ENCODE measurements at regions not wholly inside any gene's neighbourhood (a gene's known extent, or its start where the extent isn't known, plus 50 kb on each side); places are given as distances from the start of the nearest gene placed in this dataset.
A peak's percentile ranks its signal among the peaks of the same experiment; 100 is the strongest.

DNA sequence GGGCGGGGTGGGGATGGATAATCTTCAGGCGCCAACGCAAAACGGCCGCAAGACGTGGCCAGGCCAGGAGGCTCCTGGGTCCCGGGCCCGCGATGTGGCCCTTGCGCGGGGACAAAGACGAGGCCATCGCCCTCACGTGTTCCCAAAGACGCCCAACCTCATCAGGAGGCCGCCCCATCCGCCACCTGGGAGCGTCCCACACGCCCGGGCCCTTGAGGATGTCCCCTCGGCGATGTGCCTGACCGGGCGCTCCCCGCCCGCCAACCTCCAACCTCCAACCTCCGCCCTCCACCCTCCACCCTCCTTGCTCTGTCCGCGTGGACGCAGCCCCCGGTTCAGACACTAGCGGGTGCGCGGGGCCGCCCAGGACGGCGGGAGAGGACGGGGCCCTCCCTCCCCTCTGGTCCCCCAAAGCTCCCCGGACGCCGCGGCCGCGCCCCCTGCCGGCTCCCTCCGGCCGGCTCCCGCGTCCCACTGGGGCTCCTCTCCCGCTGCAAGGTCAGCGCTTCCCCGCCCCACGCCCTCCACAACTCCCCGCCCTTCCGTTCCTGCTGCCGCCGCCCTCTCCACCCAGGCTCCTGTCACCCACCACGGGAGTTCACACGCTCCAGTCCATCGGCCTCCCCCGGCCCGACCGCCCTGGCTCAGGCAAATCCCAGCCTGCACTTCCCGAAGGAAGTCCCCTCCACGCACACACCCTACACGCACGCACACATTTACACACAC lies 250.8 kb upstream of the RPL38 start (continued):
- TF ChIP-seq, protein P1, sequence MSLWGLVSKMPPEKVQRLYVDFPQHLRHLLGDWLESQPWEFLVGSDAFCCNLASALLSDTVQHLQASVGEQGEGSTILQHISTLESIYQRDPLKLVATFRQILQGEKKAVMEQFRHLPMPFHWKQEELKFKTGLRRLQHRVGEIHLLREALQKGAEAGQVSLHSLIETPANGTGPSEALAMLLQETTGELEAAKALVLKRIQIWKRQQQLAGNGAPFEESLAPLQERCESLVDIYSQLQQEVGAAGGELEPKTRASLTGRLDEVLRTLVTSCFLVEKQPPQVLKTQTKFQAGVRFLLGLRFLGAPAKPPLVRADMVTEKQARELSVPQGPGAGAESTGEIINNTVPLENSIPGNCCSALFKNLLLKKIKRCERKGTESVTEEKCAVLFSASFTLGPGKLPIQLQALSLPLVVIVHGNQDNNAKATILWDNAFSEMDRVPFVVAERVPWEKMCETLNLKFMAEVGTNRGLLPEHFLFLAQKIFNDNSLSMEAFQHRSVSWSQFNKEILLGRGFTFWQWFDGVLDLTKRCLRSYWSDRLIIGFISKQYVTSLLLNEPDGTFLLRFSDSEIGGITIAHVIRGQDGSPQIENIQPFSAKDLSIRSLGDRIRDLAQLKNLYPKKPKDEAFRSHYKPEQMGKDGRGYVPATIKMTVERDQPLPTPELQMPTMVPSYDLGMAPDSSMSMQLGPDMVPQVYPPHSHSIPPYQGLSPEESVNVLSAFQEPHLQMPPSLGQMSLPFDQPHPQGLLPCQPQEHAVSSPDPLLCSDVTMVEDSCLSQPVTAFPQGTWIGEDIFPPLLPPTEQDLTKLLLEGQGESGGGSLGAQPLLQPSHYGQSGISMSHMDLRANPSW (CRISPR knock-in tag; conservative IDR thresholded peaks at IDR 0.05; ENCODE audit: low read depth): no peak
- TF ChIP-seq SMAD4 (CRISPR knock-in tag; IDR thresholded peaks at IDR 0.05): no peak
- no peak for TF ChIP-seq FOXJ3 (CRISPR knock-in tag; IDR thresholded peaks at IDR 0.05; ENCODE audit: borderline replicate concordance)
- TF ChIP-seq OVOL2 (CRISPR knock-in tag; IDR thresholded peaks at IDR 0.05; ENCODE audit: borderline replicate concordance): no peak
- TF ChIP-seq, protein P2, sequence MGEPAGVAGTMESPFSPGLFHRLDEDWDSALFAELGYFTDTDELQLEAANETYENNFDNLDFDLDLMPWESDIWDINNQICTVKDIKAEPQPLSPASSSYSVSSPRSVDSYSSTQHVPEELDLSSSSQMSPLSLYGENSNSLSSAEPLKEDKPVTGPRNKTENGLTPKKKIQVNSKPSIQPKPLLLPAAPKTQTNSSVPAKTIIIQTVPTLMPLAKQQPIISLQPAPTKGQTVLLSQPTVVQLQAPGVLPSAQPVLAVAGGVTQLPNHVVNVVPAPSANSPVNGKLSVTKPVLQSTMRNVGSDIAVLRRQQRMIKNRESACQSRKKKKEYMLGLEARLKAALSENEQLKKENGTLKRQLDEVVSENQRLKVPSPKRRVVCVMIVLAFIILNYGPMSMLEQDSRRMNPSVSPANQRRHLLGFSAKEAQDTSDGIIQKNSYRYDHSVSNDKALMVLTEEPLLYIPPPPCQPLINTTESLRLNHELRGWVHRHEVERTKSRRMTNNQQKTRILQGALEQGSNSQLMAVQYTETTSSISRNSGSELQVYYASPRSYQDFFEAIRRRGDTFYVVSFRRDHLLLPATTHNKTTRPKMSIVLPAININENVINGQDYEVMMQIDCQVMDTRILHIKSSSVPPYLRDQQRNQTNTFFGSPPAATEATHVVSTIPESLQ (CRISPR knock-in tag; IDR thresholded peaks at IDR 0.05): no peak
- TF ChIP-seq PRRX2 (CRISPR knock-in tag; IDR thresholded peaks at IDR 0.05): no peak
- no peak for TF ChIP-seq GTF2I (CRISPR knock-in tag; conservative IDR thresholded peaks at IDR 0.05)
- no peak for TF ChIP-seq ZNF232 (CRISPR knock-in tag; IDR thresholded peaks at IDR 0.05)
- TF ChIP-seq, protein P3, sequence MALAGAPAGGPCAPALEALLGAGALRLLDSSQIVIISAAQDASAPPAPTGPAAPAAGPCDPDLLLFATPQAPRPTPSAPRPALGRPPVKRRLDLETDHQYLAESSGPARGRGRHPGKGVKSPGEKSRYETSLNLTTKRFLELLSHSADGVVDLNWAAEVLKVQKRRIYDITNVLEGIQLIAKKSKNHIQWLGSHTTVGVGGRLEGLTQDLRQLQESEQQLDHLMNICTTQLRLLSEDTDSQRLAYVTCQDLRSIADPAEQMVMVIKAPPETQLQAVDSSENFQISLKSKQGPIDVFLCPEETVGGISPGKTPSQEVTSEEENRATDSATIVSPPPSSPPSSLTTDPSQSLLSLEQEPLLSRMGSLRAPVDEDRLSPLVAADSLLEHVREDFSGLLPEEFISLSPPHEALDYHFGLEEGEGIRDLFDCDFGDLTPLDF (CRISPR knock-in tag; IDR thresholded peaks at IDR 0.05): peak; percentile 59
- TF ChIP-seq ZNF416 (CRISPR knock-in tag; IDR thresholded peaks at IDR 0.05): no peak
- no peak for TF ChIP-seq RORB (CRISPR knock-in tag; IDR thresholded peaks at IDR 0.05)
- TF ChIP-seq ZNF121 (CRISPR knock-in tag; IDR thresholded peaks at IDR 0.05): no peak
- TF ChIP-seq, protein P4, sequence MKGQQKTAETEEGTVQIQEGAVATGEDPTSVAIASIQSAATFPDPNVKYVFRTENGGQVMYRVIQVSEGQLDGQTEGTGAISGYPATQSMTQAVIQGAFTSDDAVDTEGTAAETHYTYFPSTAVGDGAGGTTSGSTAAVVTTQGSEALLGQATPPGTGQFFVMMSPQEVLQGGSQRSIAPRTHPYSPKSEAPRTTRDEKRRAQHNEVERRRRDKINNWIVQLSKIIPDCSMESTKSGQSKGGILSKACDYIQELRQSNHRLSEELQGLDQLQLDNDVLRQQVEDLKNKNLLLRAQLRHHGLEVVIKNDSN (CRISPR knock-in tag; IDR thresholded peaks at IDR 0.05): peak; percentile 35
- no peak for TF ChIP-seq ZNF138 (CRISPR knock-in tag; conservative IDR thresholded peaks at IDR 0.05)
- TF ChIP-seq ZNF263 (CRISPR knock-in tag; IDR thresholded peaks at IDR 0.05; ENCODE audit: low read depth): no peak
- TF ChIP-seq GABPB1 (CRISPR knock-in tag; IDR thresholded peaks at IDR 0.05): no peak
- TF ChIP-seq, protein P5, sequence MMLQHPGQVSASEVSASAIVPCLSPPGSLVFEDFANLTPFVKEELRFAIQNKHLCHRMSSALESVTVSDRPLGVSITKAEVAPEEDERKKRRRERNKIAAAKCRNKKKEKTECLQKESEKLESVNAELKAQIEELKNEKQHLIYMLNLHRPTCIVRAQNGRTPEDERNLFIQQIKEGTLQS (CRISPR knock-in tag; conservative IDR thresholded peaks at IDR 0.05): no peak
- TF ChIP-seq, protein P6, sequence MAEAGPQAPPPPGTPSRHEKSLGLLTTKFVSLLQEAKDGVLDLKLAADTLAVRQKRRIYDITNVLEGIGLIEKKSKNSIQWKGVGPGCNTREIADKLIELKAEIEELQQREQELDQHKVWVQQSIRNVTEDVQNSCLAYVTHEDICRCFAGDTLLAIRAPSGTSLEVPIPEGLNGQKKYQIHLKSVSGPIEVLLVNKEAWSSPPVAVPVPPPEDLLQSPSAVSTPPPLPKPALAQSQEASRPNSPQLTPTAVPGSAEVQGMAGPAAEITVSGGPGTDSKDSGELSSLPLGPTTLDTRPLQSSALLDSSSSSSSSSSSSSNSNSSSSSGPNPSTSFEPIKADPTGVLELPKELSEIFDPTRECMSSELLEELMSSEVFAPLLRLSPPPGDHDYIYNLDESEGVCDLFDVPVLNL (CRISPR knock-in tag; IDR thresholded peaks at IDR 0.05; ENCODE audit: borderline replicate concordance, low read depth): no peak
- no peak for TF ChIP-seq NR3C1 (CRISPR knock-in tag; conservative IDR thresholded peaks at IDR 0.05; ENCODE audit: low read depth)
- TF ChIP-seq, protein P7, sequence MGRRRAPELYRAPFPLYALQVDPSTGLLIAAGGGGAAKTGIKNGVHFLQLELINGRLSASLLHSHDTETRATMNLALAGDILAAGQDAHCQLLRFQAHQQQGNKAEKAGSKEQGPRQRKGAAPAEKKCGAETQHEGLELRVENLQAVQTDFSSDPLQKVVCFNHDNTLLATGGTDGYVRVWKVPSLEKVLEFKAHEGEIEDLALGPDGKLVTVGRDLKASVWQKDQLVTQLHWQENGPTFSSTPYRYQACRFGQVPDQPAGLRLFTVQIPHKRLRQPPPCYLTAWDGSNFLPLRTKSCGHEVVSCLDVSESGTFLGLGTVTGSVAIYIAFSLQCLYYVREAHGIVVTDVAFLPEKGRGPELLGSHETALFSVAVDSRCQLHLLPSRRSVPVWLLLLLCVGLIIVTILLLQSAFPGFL (CRISPR knock-in tag; IDR thresholded peaks at IDR 0.05; ENCODE audit: borderline replicate concordance): no peak
- TF ChIP-seq, protein P8, sequence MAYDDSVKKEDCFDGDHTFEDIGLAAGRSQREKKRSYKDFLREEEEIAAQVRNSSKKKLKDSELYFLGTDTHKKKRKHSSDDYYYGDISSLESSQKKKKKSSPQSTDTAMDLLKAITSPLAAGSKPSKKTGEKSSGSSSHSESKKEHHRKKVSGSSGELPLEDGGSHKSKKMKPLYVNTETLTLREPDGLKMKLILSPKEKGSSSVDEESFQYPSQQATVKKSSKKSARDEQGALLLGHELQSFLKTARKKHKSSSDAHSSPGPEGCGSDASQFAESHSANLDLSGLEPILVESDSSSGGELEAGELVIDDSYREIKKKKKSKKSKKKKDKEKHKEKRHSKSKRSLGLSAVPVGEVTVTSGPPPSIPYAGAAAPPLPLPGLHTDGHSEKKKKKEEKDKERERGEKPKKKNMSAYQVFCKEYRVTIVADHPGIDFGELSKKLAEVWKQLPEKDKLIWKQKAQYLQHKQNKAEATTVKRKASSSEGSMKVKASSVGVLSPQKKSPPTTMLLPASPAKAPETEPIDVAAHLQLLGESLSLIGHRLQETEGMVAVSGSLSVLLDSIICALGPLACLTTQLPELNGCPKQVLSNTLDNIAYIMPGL (CRISPR knock-in tag; IDR thresholded peaks at IDR 0.05): peak; percentile 85; the same call in 1 of the 2 replicates
- TF ChIP-seq CREM (CRISPR knock-in tag; IDR thresholded peaks at IDR 0.05): no peak
- TF ChIP-seq, protein P9, sequence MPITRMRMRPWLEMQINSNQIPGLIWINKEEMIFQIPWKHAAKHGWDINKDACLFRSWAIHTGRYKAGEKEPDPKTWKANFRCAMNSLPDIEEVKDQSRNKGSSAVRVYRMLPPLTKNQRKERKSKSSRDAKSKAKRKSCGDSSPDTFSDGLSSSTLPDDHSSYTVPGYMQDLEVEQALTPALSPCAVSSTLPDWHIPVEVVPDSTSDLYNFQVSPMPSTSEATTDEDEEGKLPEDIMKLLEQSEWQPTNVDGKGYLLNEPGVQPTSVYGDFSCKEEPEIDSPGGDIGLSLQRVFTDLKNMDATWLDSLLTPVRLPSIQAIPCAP (CRISPR knock-in tag; IDR thresholded peaks at IDR 0.05): no peak
- 0 out of 2 replicates have a peak, but pooled peaks have one; percentile 20 for TF ChIP-seq NR2C2 (CRISPR knock-in tag; IDR thresholded peaks at IDR 0.05)
